CD4-positive, alpha-beta memory T cell (primary cell): ENCODE measurements at regions not wholly inside any gene's neighbourhood (a gene's known extent, or its start where the extent isn't known, plus 50 kb on each side); places are given as distances from the start of the nearest gene placed in this dataset.
"Not testable (repeated sequence)": the region's sequence is repeated elsewhere in the genome, so short reads cannot be mapped to it uniquely, and the experiment has no call there.

Experiments used
- CTCF ChIA-PET: fragments of 350-600 bp; sonication (Branson Sonifier 250); formaldehyde crosslinking; loops from one replicate; lab custom pipeline; 2021; ENCODE audit warnings: inconsistent platforms; ENCODE audit not compliant: partially characterized antibody; lab: Charles Lee
- POLR2A ChIA-PET: fragments of 350-600 bp; sonication (Branson Sonifier 250); formaldehyde crosslinking; loops from one replicate; lab custom pipeline; 2021; ENCODE audit not compliant: partially characterized antibody; lab: Charles Lee
- DNase-seq, 5 donors: peaks; one replicate each; pipeline versions ENCODE4 v3.0.0 to v3.0.0-alpha.2; 2020 to 2022; ENCODE audit warnings: mixed read lengths in 1 of 5
- H3K27ac ChIP-seq: one replicate; pipeline ENCODE4 v1.7.0; 2013; ENCODE audit warnings: low read depth, low read length
- H3K27me3 ChIP-seq: 2 replicates; pipeline ENCODE4 v1.7.0; 2013; ENCODE audit warnings: mild to moderate bottlenecking, low read length, moderate library complexity; ENCODE audit not compliant: insufficient read depth
- H3K36me3 ChIP-seq: 2 replicates; pipeline ENCODE4 v1.7.0; 2013; ENCODE audit warnings: mild to moderate bottlenecking, low read length, moderate library complexity; ENCODE audit not compliant: insufficient read depth
- H3K4me1 ChIP-seq: 2 replicates; pipeline ENCODE4 v1.7.0; 2013; ENCODE audit warnings: mild to moderate bottlenecking, low read length, moderate library complexity; ENCODE audit not compliant: insufficient read depth
- H3K4me3 ChIP-seq, 2 donors: one replicate each; pipeline ENCODE4 v1.7.0; 2013; ENCODE audit warnings: low read length in 2 of 2, mild to moderate bottlenecking in 1 of 2
- H3K9me3 ChIP-seq, 2 donors: one replicate each; pipeline ENCODE4 v1.7.0; 2013; ENCODE audit warnings: low read length in 2 of 2, control low read depth in 1 of 2; ENCODE audit not compliant: control insufficient read depth in 1 of 2
- H3K27ac Mint-ChIP-seq, 7 donors: one replicate each; pipeline ENCODE4 v1.8.0; 2020 to 2021; ENCODE audit warnings: mixed read lengths in 7 of 7, mild to moderate bottlenecking in 6 of 7, inconsistent platforms in 3 of 7, moderate library complexity in 3 of 7
- H3K27me3 Mint-ChIP-seq, 2 donors: one replicate each; pipeline ENCODE4 v1.8.0; 2020 to 2021; ENCODE audit warnings: mixed read lengths in 2 of 2
- H3K36me3 Mint-ChIP-seq, 2 donors: one replicate each; pipeline ENCODE4 v1.8.0; 2020 to 2021; ENCODE audit warnings: mixed read lengths in 2 of 2, inconsistent platforms in 1 of 2, mild to moderate bottlenecking in 1 of 2
- H3K4me1 Mint-ChIP-seq, 4 donors: one replicate each; pipeline ENCODE4 v1.8.0; 2020 to 2021; ENCODE audit warnings: mixed read lengths in 4 of 4, mild to moderate bottlenecking in 1 of 4
- H3K4me3 Mint-ChIP-seq, 8 donors: one replicate each; pipeline ENCODE4 v1.8.0; 2020 to 2021; ENCODE audit warnings: mixed read lengths in 8 of 8, mild to moderate bottlenecking in 7 of 8, moderate library complexity in 6 of 8, inconsistent platforms in 3 of 8
- H3K9me3 Mint-ChIP-seq, 8 donors: one replicate each; pipeline ENCODE4 v1.8.0; 2020 to 2021; ENCODE audit warnings: mixed read lengths in 8 of 8, mild to moderate bottlenecking in 5 of 8, inconsistent platforms in 3 of 8, moderate library complexity in 1 of 8
- intact Hi-C: fragments of 100-400 bp; cut with micrococcal nuclease; formaldehyde crosslinking; loops from one replicate; pipeline ENCODE4 v1.15.1; 2023

GRCh38 chr6:4340544-4340943, 205.2 kb upstream of the ECI2 start:
- no peaks in the 10 kb centered on the region for H3K4me1 Mint-ChIP-seq
- no peak overlapping the region for H3K27ac ChIP-seq
- DNase-seq, result no peak
- intact Hi-C loops, result no loop called here
- no peaks in the 10 kb centered on the region for H3K27me3 ChIP-seq
- no peaks in the 10 kb centered on the region for H3K36me3 ChIP-seq
- no peaks in the 10 kb centered on the region for H3K9me3 ChIP-seq
- no peaks in the 10 kb centered on the region for H3K9me3 Mint-ChIP-seq
- ChIA-PET POLR2A (no interaction called here), CTCF (interaction anchor here (0.9 kb wide), 1 partner anchor 12 kb away, joined by 3 read pairs; no protein-coding TSS in a partner anchor)
- no peaks in the 10 kb centered on the region for H3K4me1 ChIP-seq
- H3K4me3 Mint-ChIP-seq, result no peak overlapping the region
- H3K27me3 Mint-ChIP-seq, result peaks cover 5 to 7% of the 10 kb centered on the region in 2 donors
- no peak overlapping the region for H3K4me3 ChIP-seq
- no peak overlapping the region for H3K27ac Mint-ChIP-seq
- H3K36me3 Mint-ChIP-seq, result no peaks in the 10 kb centered on the region

- ChIA-PET POLR2A (no interaction called here), CTCF (no interaction called here)
- no peaks in the 10 kb centered on the region for H3K27me3 ChIP-seq
- no peak overlapping the region for H3K4me3 ChIP-seq
- no peak for DNase-seq
- Mint-ChIP-seq H3K27me3 (peaks cover 5 to 8% of the 10 kb centered on the region in 2 donors), H3K27ac (no peak overlapping the region), H3K36me3 (no peaks in the 10 kb centered on the region), H3K4me1 (no peaks in the 10 kb centered on the region), H3K9me3 (no peaks in the 10 kb centered on the region), H3K4me3 (no peak overlapping the region)
- no peaks in the 10 kb centered on the region for H3K9me3 ChIP-seq
- no peak overlapping the region for H3K27ac ChIP-seq
- H3K4me1 ChIP-seq, result no peaks in the 10 kb centered on the region
- intact Hi-C loops, result no loop called here
- H3K36me3 ChIP-seq, result no peaks in the 10 kb centered on the region
Observed at GRCh38 chr6:4338884-4339283, 203.5 kb upstream of the ECI2 start.

- Mint-ChIP-seq H3K4me3 (no peak overlapping the region), H3K36me3 (no peaks in the 10 kb centered on the region), H3K27ac (no peak overlapping the region), H3K27me3 (peaks cover 5 to 8% of the 10 kb centered on the region in 2 donors), H3K4me1 (no peaks in the 10 kb centered on the region), H3K9me3 (no peaks in the 10 kb centered on the region)
- DNase-seq, result no peak
- POLR2A ChIA-PET, result no interaction called here
- no peaks in the 10 kb centered on the region for H3K4me1 ChIP-seq
- H3K9me3 ChIP-seq, result no peaks in the 10 kb centered on the region
- no peaks in the 10 kb centered on the region for H3K27me3 ChIP-seq
- no peak overlapping the region for H3K27ac ChIP-seq
- H3K36me3 ChIP-seq, result no peaks in the 10 kb centered on the region
- H3K4me3 ChIP-seq, result no peak overlapping the region
- CTCF ChIA-PET, result no interaction called here
- intact Hi-C loops, result no loop called here
Observed at GRCh38 chr6:4336778-4337442, 201.5 kb upstream of the ECI2 start.

GRCh38 chr6:4336084-4336483, 200.7 kb upstream of the ECI2 start:
- Histone ChIP-seq H3K9me3 (no peaks in the 10 kb centered on the region), H3K27ac (no peak overlapping the region), H3K4me3 (no peak overlapping the region), H3K36me3 (no peaks in the 10 kb centered on the region), H3K27me3 (no peaks in the 10 kb centered on the region), H3K4me1 (no peaks in the 10 kb centered on the region)
- H3K4me3 Mint-ChIP-seq, result no peak overlapping the region
- peaks cover 5 to 8% of the 10 kb centered on the region in 2 donors for H3K27me3 Mint-ChIP-seq
- intact Hi-C loops, result no loop called here
- ChIA-PET POLR2A (no interaction called here), CTCF (no interaction called here)
- DNase-seq, result no peak
- no peaks in the 10 kb centered on the region for H3K36me3 Mint-ChIP-seq
- no peaks in the 10 kb centered on the region for H3K9me3 Mint-ChIP-seq
- no peaks in the 10 kb centered on the region for H3K4me1 Mint-ChIP-seq
- H3K27ac Mint-ChIP-seq, result no peak overlapping the region

GRCh38 chr6:4334158-4334740, 198.9 kb upstream of the ECI2 start:
- H3K27me3 Mint-ChIP-seq, H3K36me3 Mint-ChIP-seq, intact Hi-C loops: not testable (repeated sequence)

GRCh38 chr6:4327841-4328240, 192.5 kb upstream of the ECI2 start:
- Mint-ChIP-seq H3K4me1 (no peaks in the 10 kb centered on the region), H3K27ac (no peak overlapping the region), H3K36me3 (no peaks in the 10 kb centered on the region), H3K4me3 (no peak overlapping the region), H3K27me3 (peaks cover 5 to 6% of the 10 kb centered on the region in 2 donors), H3K9me3 (peaks cover 0 to 5% (median 2%) of the 10 kb centered on the region in 8 donors)
- H3K4me1 ChIP-seq, result no peaks in the 10 kb centered on the region
- H3K27me3 ChIP-seq, result no peaks in the 10 kb centered on the region
- no peaks in the 10 kb centered on the region for H3K9me3 ChIP-seq
- no peak overlapping the region for H3K27ac ChIP-seq
- H3K4me3 ChIP-seq, result no peak overlapping the region
- DNase-seq, result no peak
- no peaks in the 10 kb centered on the region for H3K36me3 ChIP-seq
- intact Hi-C loops, result no loop called here
- POLR2A ChIA-PET, result no interaction called here
- CTCF ChIA-PET, result no interaction called here

More at GRCh38 chr6:4334158-4334740, 198.9 kb upstream of the ECI2 start:
- H3K27ac ChIP-seq, H3K4me1 ChIP-seq, H3K9me3 Mint-ChIP-seq, H3K27ac Mint-ChIP-seq, H3K4me3 ChIP-seq, CTCF ChIA-PET, POLR2A ChIA-PET, H3K9me3 ChIP-seq, H3K4me3 Mint-ChIP-seq, H3K27me3 ChIP-seq, H3K36me3 ChIP-seq, H3K4me1 Mint-ChIP-seq, DNase-seq: not testable (repeated sequence)

- DNase-seq, result no peak
- Mint-ChIP-seq H3K4me3 (no peak overlapping the region), H3K9me3 (peaks cover 0 to 2% (median under 1%) of the 10 kb centered on the region in 8 donors), H3K36me3 (no peaks in the 10 kb centered on the region), H3K4me1 (no peaks in the 10 kb centered on the region), H3K27me3 (peaks cover 10% of the 10 kb centered on the region in 2 donors), H3K27ac (no peak overlapping the region)
- H3K9me3 ChIP-seq, result no peaks in the 10 kb centered on the region
- ChIA-PET CTCF (no interaction called here), POLR2A (no interaction called here)
- no peak overlapping the region for H3K4me3 ChIP-seq
- H3K36me3 ChIP-seq, result no peaks in the 10 kb centered on the region
- intact Hi-C loops, result no loop called here
- no peaks in the 10 kb centered on the region for H3K4me1 ChIP-seq
- no peaks in the 10 kb centered on the region for H3K27me3 ChIP-seq
- H3K27ac ChIP-seq, result no peak overlapping the region
Observed at GRCh38 chr6:4324746-4325145, 189.4 kb upstream of the ECI2 start.
